ENCODE measurements at regions not wholly inside any gene's neighbourhood (a gene's known extent, or its start where the extent isn't known, plus 50 kb on each side); places are given as distances from the start of the nearest gene placed in this dataset.

DNA sequence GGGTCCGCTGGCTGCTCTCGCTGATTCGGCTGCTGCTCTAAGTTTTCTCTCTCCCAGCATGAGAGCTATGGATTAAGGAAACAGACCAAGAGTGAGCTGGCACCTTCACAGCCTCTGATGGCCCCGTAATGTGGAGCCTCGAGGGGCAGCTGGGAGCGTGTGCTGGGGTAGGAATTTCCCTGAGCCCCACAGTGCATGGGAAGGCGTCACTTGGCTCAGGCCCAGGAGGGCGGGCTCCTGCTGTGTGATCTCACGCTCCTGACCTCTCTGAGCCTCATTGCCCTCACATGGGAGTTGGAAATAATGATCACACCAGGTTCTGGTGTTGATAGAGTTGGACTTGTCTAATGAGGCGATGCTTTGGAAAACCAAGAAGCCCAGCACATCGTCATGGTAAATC, 238.6 kb upstream of the CRY1 start:
- Histone ChIP-seq H3K27ac (ENCODE audit: low read depth, low read length, poor library complexity, severe bottlenecking) (no peak overlapping the region), H3K27me3 (replicated peaks; ENCODE audit: insufficient read depth, low read depth, low read length, poor library complexity) (no peaks in the 10 kb centered on the region), H3K9me3 (ENCODE audit: low read depth, low read length, poor library complexity, severe bottlenecking) (no peaks in the 10 kb centered on the region), H3K36me3 (ENCODE audit: insufficient read depth, low read length, poor library complexity, severe bottlenecking) (no peaks in the 10 kb centered on the region), H3K4me1 (ENCODE audit: insufficient read depth, low read length, poor library complexity, severe bottlenecking) (peaks cover 25% of the 10 kb centered on the region), H3K4me3 (ENCODE audit: low read depth, low read length, poor library complexity, severe bottlenecking) (no peak overlapping the region)
- CTCF ChIA-PET, result no interaction called here
- POLR2A ChIA-PET (ENCODE audit: low non-redundant PET), result no interaction called here
- no peak for DNase-seq (ENCODE audit: low spot score)
- no peak for TF ChIP-seq EZH2 (IDR thresholded peaks at IDR 0.05; ENCODE audit: borderline replicate concordance, low read depth, low read length, poor library complexity, severe bottlenecking)
- TF ChIP-seq, protein P1, sequence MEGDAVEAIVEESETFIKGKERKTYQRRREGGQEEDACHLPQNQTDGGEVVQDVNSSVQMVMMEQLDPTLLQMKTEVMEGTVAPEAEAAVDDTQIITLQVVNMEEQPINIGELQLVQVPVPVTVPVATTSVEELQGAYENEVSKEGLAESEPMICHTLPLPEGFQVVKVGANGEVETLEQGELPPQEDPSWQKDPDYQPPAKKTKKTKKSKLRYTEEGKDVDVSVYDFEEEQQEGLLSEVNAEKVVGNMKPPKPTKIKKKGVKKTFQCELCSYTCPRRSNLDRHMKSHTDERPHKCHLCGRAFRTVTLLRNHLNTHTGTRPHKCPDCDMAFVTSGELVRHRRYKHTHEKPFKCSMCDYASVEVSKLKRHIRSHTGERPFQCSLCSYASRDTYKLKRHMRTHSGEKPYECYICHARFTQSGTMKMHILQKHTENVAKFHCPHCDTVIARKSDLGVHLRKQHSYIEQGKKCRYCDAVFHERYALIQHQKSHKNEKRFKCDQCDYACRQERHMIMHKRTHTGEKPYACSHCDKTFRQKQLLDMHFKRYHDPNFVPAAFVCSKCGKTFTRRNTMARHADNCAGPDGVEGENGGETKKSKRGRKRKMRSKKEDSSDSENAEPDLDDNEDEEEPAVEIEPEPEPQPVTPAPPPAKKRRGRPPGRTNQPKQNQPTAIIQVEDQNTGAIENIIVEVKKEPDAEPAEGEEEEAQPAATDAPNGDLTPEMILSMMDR (conservative IDR thresholded peaks at IDR 0.05; ENCODE audit: low read depth, low read length), result no peak
- intact Hi-C loops (cut with micrococcal nuclease; ENCODE audit: unreplicated experiment), result no loop called here
- no TSS peak for BruUV-seq (replicated peaks)

DNA sequence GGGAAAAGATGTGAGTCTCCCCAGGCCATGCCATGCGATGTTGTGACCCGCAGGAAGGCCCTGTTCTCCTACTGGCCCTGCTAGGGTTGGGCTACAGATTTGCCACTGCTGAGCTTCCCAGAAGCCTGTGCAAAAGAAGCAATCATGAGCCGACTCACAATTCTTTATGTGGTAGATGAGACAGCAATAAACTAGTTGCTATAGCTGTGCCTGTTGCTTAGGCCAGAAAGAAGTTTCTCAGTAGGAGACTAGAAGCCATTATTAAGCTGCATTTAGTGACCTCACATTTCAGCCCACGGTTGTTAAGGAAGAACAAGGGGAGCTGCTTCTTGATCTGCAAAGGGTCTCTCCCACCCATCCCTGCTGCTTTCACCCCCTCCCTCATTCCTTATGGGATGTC, 239.4 kb upstream of the CRY1 start:
- no peak overlapping the region for H3K27ac ChIP-seq (ENCODE audit: low read depth, low read length, poor library complexity, severe bottlenecking)
- H3K9me3 ChIP-seq (ENCODE audit: low read depth, low read length, poor library complexity, severe bottlenecking), result no peaks in the 10 kb centered on the region
- no TSS peak for BruUV-seq (replicated peaks)
- TF ChIP-seq, protein P1 (conservative IDR thresholded peaks at IDR 0.05; ENCODE audit: low read depth, low read length), result no peak
- TF ChIP-seq EZH2 (IDR thresholded peaks at IDR 0.05; ENCODE audit: borderline replicate concordance, low read depth, low read length, poor library complexity, severe bottlenecking), result no peak
- DNase-seq (ENCODE audit: low spot score), result no peak
- peaks cover 25% of the 10 kb centered on the region for H3K4me1 ChIP-seq (ENCODE audit: insufficient read depth, low read length, poor library complexity, severe bottlenecking)
- ChIA-PET CTCF (interaction anchor here (1.4 kb wide), 1 partner anchor 201 kb away, joined by 3 read pairs; no protein-coding TSS in a partner anchor), POLR2A (ENCODE audit: low non-redundant PET) (no interaction called here)
- H3K36me3 ChIP-seq (ENCODE audit: insufficient read depth, low read length, poor library complexity, severe bottlenecking), result no peaks in the 10 kb centered on the region
- H3K27me3 ChIP-seq (replicated peaks; ENCODE audit: insufficient read depth, low read depth, low read length, poor library complexity), result no peaks in the 10 kb centered on the region
- no peak overlapping the region for H3K4me3 ChIP-seq (ENCODE audit: low read depth, low read length, poor library complexity, severe bottlenecking)
- intact Hi-C loops (cut with micrococcal nuclease; ENCODE audit: unreplicated experiment), result no loop called here

DNA sequence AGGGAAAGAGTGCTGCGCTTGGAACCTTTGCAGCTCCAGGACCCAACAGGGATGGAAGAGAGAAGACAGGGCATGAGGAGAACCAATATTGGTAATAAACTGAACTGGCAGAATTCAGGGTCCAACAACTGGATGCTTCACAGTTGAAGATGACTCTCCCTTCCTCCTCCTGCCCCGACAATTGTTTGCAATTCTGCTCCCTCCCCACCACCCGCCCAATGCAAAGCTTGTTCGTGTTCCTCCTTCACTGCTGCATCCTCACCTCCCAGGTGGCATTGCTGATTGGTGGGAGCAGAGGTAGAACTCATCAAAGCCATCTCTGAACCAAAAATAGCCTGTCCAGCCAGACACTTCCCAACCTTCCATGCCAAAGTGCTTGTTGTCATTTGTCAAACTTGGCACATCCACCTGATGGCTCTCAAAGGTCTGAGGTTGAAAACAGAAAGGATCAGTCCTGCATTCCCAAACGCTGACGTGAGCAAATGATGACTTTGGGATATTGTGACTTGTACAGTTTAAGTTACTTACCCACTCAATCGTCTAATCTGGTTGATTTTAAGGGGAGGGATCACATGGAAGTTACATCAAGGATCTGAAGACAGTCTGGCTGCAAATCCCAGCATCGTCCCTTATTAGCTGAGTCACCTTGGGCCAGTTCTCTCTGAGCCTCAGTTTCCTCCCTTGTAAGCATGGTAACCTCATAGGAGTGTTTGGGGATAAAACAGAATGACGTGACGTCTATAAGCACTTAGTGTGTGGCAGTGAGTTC, 242.6 kb upstream of the CRY1 start:
- H3K36me3 ChIP-seq (ENCODE audit: insufficient read depth, low read length, poor library complexity, severe bottlenecking), result no peaks in the 10 kb centered on the region
- TF ChIP-seq EZH2 (IDR thresholded peaks at IDR 0.05; ENCODE audit: borderline replicate concordance, low read depth, low read length, poor library complexity, severe bottlenecking), result no peak
- TF ChIP-seq, protein P1 (conservative IDR thresholded peaks at IDR 0.05; ENCODE audit: low read depth, low read length), result no peak
- H3K27ac ChIP-seq (ENCODE audit: low read depth, low read length, poor library complexity, severe bottlenecking), result no peak overlapping the region
- H3K27me3 ChIP-seq (replicated peaks; ENCODE audit: insufficient read depth, low read depth, low read length, poor library complexity), result no peaks in the 10 kb centered on the region
- H3K4me1 ChIP-seq (ENCODE audit: insufficient read depth, low read length, poor library complexity, severe bottlenecking), result peaks cover 3% of the 10 kb centered on the region
- no TSS peak for BruUV-seq (replicated peaks)
- intact Hi-C loops (cut with micrococcal nuclease; ENCODE audit: unreplicated experiment), result no loop called here
- POLR2A ChIA-PET (ENCODE audit: low non-redundant PET), result no interaction called here
- H3K9me3 ChIP-seq (ENCODE audit: low read depth, low read length, poor library complexity, severe bottlenecking), result no peaks in the 10 kb centered on the region
- no peak for DNase-seq (ENCODE audit: low spot score)
- CTCF ChIA-PET, result no interaction called here
- H3K4me3 ChIP-seq (ENCODE audit: low read depth, low read length, poor library complexity, severe bottlenecking), result no peak overlapping the region
